ENCODE measurements at regions not wholly inside any gene's neighbourhood (a gene's known extent, or its start where the extent isn't known, plus 50 kb on each side); places are given as distances from the start of the nearest gene placed in this dataset.

DNA sequence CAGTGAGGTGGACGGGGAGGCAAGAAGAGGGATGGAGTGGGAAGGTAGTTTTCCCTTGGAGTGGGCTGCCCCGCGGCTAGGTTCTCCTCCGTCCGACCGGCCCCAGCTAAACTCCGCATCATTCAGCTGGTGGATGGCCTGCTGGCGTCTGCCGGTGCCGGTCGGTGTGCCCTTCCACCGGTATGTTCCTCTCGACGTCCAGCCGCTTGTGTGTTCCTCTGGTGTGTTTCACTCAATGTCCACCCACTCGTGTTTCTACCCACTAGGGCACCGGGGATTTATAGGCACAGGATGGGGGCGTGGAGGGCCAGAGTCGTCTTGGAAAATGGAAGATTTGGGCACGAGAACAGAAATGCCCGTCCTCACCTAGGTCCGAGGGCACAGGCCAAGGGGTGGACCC is 931.7 kb upstream of the B3GALT2 start:
- no peak for DNase-seq (ENCODE audit: extremely low read depth in 1 of 4, low spot score in 3 of 4)
- WGBS (ENCODE audit: insufficient coverage, low coverage, missing lambda C conversion rate): 9% methylated on average over 22 of the region's 22 CpGs
- no peaks in the 10 kb centered on the region for H3K79me2 ChIP-seq (ENCODE audit: control insufficient read depth, insufficient read depth, low read length)
- POLR2A ChIA-PET: no interaction called here
- no peak overlapping the region for H3K27ac ChIP-seq (ENCODE audit: extremely low read depth, low read depth, low read length)
- no peak overlapping the region; the same call in 1 of the 2 replicates for H3K4me2 ChIP-seq (ENCODE audit: insufficient read depth, low read length)
- H3K9ac ChIP-seq (ENCODE audit: insufficient read depth in 1 of 2, low read depth in 2 of 2, low read length in 2 of 2): no peak overlapping the region
- no peak overlapping the region for H2AFZ ChIP-seq (ENCODE audit: low read depth, low read length)
- CTCF ChIA-PET (ENCODE audit: low intra/inter-chr PET ratio): no interaction called here
- H3K36me3 ChIP-seq (ENCODE audit: control insufficient read depth, insufficient read depth, low read length): no peaks in the 10 kb centered on the region
- H3K9me3 ChIP-seq (replicated peaks; ENCODE audit: control insufficient read depth, insufficient read depth, low read depth, low read length): no peaks in the 10 kb centered on the region; the same call in 1 of the 2 replicates
- FAIRE-seq: no peak
- H4K20me1 ChIP-seq (replicated peaks; ENCODE audit: control insufficient read depth, insufficient read depth, low read length): no peaks in the 10 kb centered on the region
- no peak overlapping the region for H3K4me3 ChIP-seq
- intact Hi-C loops (cut with micrococcal nuclease) (no loop called here), in situ Hi-C loops (cut with MboI) (no loop called here)
- no peak; the same call in 2 of the 3 replicates for ATAC-seq
- no peaks in the 10 kb centered on the region for H3K27me3 ChIP-seq (ENCODE audit: control insufficient read depth in 2 of 2, insufficient read depth in 2 of 2, low read length in 2 of 2)
- no TSS peak for BruUV-seq (replicated peaks)
- no peaks in the 10 kb centered on the region for H3K9me1 ChIP-seq (ENCODE audit: control insufficient read depth, insufficient read depth, low read length)
- no peak for TF ChIP-seq NFATC3 (IDR thresholded peaks at IDR 0.05)
- no peak for TF ChIP-seq TBL1XR1 (IDR thresholded peaks at IDR 0.05; ENCODE audit: low read length in 2 of 2)
- 0 out of 5 replicates have a peak, but pooled peaks cover 0 to 3% of the 10 kb centered on the region in 2 experiments for H3K4me1 ChIP-seq (replicated peaks in 1 of 2; ENCODE audit: control insufficient read depth in 2 of 2, insufficient read depth in 2 of 2, low read length in 2 of 2)

DNA sequence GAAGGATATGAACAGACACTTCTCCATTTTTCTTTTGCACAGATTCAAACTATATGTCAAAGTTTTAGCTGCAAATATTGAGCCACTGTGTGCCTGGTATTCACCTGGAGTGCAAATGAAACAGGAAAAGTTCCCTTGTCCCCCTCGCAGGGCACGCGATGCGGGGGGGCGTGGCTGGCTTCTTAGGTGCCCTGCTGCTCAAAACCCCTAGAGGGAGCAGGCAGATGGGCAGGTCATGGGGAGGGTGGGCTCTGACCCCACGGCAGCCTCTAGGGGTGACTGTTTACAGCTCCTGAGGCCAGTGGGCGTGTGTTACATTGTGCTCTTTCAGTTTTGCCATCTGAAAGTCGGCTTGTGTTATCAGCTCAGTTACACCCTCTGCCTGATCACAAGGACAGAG is 931.2 kb upstream of the B3GALT2 start:
- Histone ChIP-seq H3K4me2 (ENCODE audit: insufficient read depth, low read length) (no peak overlapping the region; the same call in 1 of the 2 replicates), H3K9me3 (replicated peaks; ENCODE audit: control insufficient read depth, insufficient read depth, low read depth, low read length) (no peaks in the 10 kb centered on the region; the same call in 1 of the 2 replicates), H3K9me1 (ENCODE audit: control insufficient read depth, insufficient read depth, low read length) (no peaks in the 10 kb centered on the region), H4K20me1 (replicated peaks; ENCODE audit: control insufficient read depth, insufficient read depth, low read length) (no peaks in the 10 kb centered on the region), H3K79me2 (ENCODE audit: control insufficient read depth, insufficient read depth, low read length) (no peaks in the 10 kb centered on the region), H3K27me3 (ENCODE audit: control insufficient read depth in 2 of 2, insufficient read depth in 2 of 2, low read length in 2 of 2) (no peaks in the 10 kb centered on the region), H2AFZ (ENCODE audit: low read depth, low read length) (no peak overlapping the region), H3K4me3 (no peak overlapping the region), H3K36me3 (ENCODE audit: control insufficient read depth, insufficient read depth, low read length) (no peaks in the 10 kb centered on the region), H3K4me1 (replicated peaks in 1 of 2; ENCODE audit: control insufficient read depth in 2 of 2, insufficient read depth in 2 of 2, low read length in 2 of 2) (0 out of 5 replicates have a peak, but pooled peaks cover 0 to 3% of the 10 kb centered on the region in 2 experiments), H3K27ac (ENCODE audit: extremely low read depth, low read depth, low read length) (no peak overlapping the region), H3K9ac (ENCODE audit: insufficient read depth in 1 of 2, low read depth in 2 of 2, low read length in 2 of 2) (no peak overlapping the region)
- peak in 2 of 4 experiments; percentile 7 to 28 for DNase-seq (ENCODE audit: extremely low read depth in 1 of 4, low spot score in 3 of 4)
- ChIA-PET CTCF (ENCODE audit: low intra/inter-chr PET ratio) (no interaction called here), POLR2A (no interaction called here)
- intact Hi-C loops (cut with micrococcal nuclease) (no loop called here), in situ Hi-C loops (cut with MboI) (no loop called here)
- no TSS peak for BruUV-seq (replicated peaks)
- no peak for FAIRE-seq
- peak; percentile 81 for ATAC-seq
- WGBS (ENCODE audit: insufficient coverage, low coverage, missing lambda C conversion rate): 0% methylated on average over 8 of the region's 8 CpGs
- TF ChIP-seq ZNF586 (CRISPR knock-in tag; conservative IDR thresholded peaks at IDR 0.05) (no peak), SAP30 (IDR thresholded peaks at IDR 0.05; ENCODE audit: borderline replicate concordance, insufficient read depth, low read depth, low read length, poor library complexity, severe bottlenecking) (no peak), RHOXF2B (CRISPR knock-in tag; conservative IDR thresholded peaks at IDR 0.05) (no peak), RAD21 (CRISPR knock-in tag; conservative IDR thresholded peaks at IDR 0.05 in 1 of 2, IDR thresholded peaks at IDR 0.05 in 1 of 2) (peak in 1 of 2 experiments; percentile 17; a peak in 1 of 4 replicates), ZNF695 (CRISPR knock-in tag; IDR thresholded peaks at IDR 0.05) (no peak), CSDE1 (IDR thresholded peaks at IDR 0.05) (no peak)
- TF ChIP-seq, protein P1, sequence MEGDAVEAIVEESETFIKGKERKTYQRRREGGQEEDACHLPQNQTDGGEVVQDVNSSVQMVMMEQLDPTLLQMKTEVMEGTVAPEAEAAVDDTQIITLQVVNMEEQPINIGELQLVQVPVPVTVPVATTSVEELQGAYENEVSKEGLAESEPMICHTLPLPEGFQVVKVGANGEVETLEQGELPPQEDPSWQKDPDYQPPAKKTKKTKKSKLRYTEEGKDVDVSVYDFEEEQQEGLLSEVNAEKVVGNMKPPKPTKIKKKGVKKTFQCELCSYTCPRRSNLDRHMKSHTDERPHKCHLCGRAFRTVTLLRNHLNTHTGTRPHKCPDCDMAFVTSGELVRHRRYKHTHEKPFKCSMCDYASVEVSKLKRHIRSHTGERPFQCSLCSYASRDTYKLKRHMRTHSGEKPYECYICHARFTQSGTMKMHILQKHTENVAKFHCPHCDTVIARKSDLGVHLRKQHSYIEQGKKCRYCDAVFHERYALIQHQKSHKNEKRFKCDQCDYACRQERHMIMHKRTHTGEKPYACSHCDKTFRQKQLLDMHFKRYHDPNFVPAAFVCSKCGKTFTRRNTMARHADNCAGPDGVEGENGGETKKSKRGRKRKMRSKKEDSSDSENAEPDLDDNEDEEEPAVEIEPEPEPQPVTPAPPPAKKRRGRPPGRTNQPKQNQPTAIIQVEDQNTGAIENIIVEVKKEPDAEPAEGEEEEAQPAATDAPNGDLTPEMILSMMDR (IDR thresholded peaks at IDR 0.05 in 2 of 3, conservative IDR thresholded peaks at IDR 0.05 in 1 of 3; ENCODE audit: insufficient read depth in 2 of 3, low read depth in 1 of 3, low read length in 3 of 3): peak in 2 of 3 experiments; percentile 29 to 47; a peak in 4 of 6 replicates
- TF ChIP-seq, protein P2, sequence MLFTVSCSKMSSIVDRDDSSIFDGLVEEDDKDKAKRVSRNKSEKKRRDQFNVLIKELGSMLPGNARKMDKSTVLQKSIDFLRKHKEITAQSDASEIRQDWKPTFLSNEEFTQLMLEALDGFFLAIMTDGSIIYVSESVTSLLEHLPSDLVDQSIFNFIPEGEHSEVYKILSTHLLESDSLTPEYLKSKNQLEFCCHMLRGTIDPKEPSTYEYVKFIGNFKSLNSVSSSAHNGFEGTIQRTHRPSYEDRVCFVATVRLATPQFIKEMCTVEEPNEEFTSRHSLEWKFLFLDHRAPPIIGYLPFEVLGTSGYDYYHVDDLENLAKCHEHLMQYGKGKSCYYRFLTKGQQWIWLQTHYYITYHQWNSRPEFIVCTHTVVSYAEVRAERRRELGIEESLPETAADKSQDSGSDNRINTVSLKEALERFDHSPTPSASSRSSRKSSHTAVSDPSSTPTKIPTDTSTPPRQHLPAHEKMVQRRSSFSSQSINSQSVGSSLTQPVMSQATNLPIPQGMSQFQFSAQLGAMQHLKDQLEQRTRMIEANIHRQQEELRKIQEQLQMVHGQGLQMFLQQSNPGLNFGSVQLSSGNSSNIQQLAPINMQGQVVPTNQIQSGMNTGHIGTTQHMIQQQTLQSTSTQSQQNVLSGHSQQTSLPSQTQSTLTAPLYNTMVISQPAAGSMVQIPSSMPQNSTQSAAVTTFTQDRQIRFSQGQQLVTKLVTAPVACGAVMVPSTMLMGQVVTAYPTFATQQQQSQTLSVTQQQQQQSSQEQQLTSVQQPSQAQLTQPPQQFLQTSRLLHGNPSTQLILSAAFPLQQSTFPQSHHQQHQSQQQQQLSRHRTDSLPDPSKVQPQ (CRISPR knock-in tag; IDR thresholded peaks at IDR 0.05; ENCODE audit: borderline replicate concordance): no peak

Measured in K562 (cell line).